Keratinocyte (primary cell): ENCODE measurements at regions not wholly inside any gene's neighbourhood (a gene's known extent, or its start where the extent isn't known, plus 50 kb on each side); places are given as distances from the start of the nearest gene placed in this dataset.

Source experiments
- DNase-seq: peaks from one replicate; pipeline ENCODE4 v3.0.0-alpha.2; 2011; ENCODE audit warnings: low read depth, missing footprints, low spot score
- FAIRE-seq: peaks from 2 replicates; lab custom pipeline; 2011; peaks lifted over from hg19 to GRCh38; lab: Jason Lieb, UNC
- H2AFZ ChIP-seq: 2 replicates; pipeline ENCODE4 v1.6.0; 2012; ENCODE audit warnings: low read length, control low read depth, inconsistent platforms; ENCODE audit not compliant: control insufficient read depth
- H3K27ac ChIP-seq: 2 replicates; pipeline ENCODE4 v1.5.1; 2011; ENCODE audit warnings: low read length; ENCODE audit not compliant: control insufficient read depth, insufficient read depth
- H3K27me3 ChIP-seq: 3 replicates; pipeline ENCODE4 v1.6.0; 2011; ENCODE audit warnings: low read length; ENCODE audit not compliant: control insufficient read depth, insufficient read depth; ENCODE audit errors: extremely low read depth
- H3K36me3 ChIP-seq, 2 experiments: 2 replicates in 1 of 2; 3 replicates in 1 of 2; pipeline ENCODE4 v1.5.1; 2011; ENCODE audit warnings: low read length in 2 of 2, mild to moderate bottlenecking in 1 of 2; ENCODE audit not compliant: control insufficient read depth in 2 of 2, insufficient read depth in 2 of 2; ENCODE audit errors: extremely low read depth in 1 of 2
- H3K4me1 ChIP-seq: 3 replicates; pipeline ENCODE4 v1.5.1; 2011; ENCODE audit warnings: low read length; ENCODE audit not compliant: control insufficient read depth, insufficient read depth; ENCODE audit errors: extremely low read depth
- H3K4me2 ChIP-seq: 3 replicates; pipeline ENCODE4 v1.6.0; 2011; ENCODE audit warnings: low read depth, low read length; ENCODE audit not compliant: control insufficient read depth, insufficient read depth; ENCODE audit errors: extremely low read depth
- H3K4me3 ChIP-seq, 3 experiments: fragments of 200-600 bp in 1 of 3; sonication (generic) in 1 of 3; 2 replicates in 2 of 3; 3 replicates in 1 of 3; pipeline ENCODE4 v1.5.1; 2011 to 2016; ENCODE audit warnings: low read length in 3 of 3, mild to moderate bottlenecking in 3 of 3, control low read depth in 2 of 3, inconsistent platforms in 1 of 3, low read depth in 1 of 3, mixed read lengths in 1 of 3, mixed run types in 1 of 3, moderate library complexity in 1 of 3; ENCODE audit not compliant: control insufficient read depth in 2 of 3, insufficient read depth in 2 of 3; ENCODE audit errors: extremely low read depth in 1 of 3
- H3K79me2 ChIP-seq: 2 replicates; pipeline ENCODE4 v1.6.0; 2012; ENCODE audit warnings: low read length; ENCODE audit not compliant: control insufficient read depth, insufficient read depth
- H3K9ac ChIP-seq: 3 replicates; pipeline ENCODE4 v1.6.0; 2011; ENCODE audit warnings: low read length; ENCODE audit not compliant: control insufficient read depth, insufficient read depth; ENCODE audit errors: extremely low read depth
- H3K9me1 ChIP-seq: 3 replicates; pipeline ENCODE4 v1.6.0; 2011; ENCODE audit warnings: low read length; ENCODE audit not compliant: control insufficient read depth, insufficient read depth; ENCODE audit errors: extremely low read depth
- H3K9me3 ChIP-seq: 2 replicates; pipeline ENCODE4 v1.5.1; 2012; ENCODE audit warnings: low read depth, low read length; ENCODE audit not compliant: control insufficient read depth
- H4K20me1 ChIP-seq: 3 replicates; pipeline ENCODE4 v1.6.0; 2011; ENCODE audit warnings: low read length; ENCODE audit not compliant: control insufficient read depth, insufficient read depth; ENCODE audit errors: extremely low read depth
- CTCF ChIP-seq, 3 experiments: IDR thresholded peaks in 1 of 3; conservative IDR thresholded peaks in 1 of 3; optimal IDR thresholded peaks in 1 of 3; 2 replicates in 2 of 3; 3 replicates in 1 of 3; pipeline versions ENCODE3 to v1.5.1; 2011; ENCODE audit warnings: low read length in 3 of 3, mild to moderate bottlenecking in 3 of 3, moderate library complexity in 2 of 3, control low read depth in 1 of 3, inconsistent platforms in 1 of 3; ENCODE audit not compliant: insufficient read depth in 2 of 3; ENCODE audit errors: extremely low read depth in 1 of 3
- EZH2 ChIP-seq: IDR thresholded peaks from one replicate; pipeline ENCODE4 v1.6.1; 2012; ENCODE audit warnings: inconsistent platforms, mild to moderate bottlenecking, low read length, moderate library complexity
- dilution Hi-C: fragments of 300-500 bp; cut with MboI; formaldehyde crosslinking; loops from one replicate; pipeline ENCODE4 v1.7.0; 2020; ENCODE audit warnings: low sequenced_read_pairs; ENCODE audit not compliant: extremely low pct_ligation_motif_present

DNA sequence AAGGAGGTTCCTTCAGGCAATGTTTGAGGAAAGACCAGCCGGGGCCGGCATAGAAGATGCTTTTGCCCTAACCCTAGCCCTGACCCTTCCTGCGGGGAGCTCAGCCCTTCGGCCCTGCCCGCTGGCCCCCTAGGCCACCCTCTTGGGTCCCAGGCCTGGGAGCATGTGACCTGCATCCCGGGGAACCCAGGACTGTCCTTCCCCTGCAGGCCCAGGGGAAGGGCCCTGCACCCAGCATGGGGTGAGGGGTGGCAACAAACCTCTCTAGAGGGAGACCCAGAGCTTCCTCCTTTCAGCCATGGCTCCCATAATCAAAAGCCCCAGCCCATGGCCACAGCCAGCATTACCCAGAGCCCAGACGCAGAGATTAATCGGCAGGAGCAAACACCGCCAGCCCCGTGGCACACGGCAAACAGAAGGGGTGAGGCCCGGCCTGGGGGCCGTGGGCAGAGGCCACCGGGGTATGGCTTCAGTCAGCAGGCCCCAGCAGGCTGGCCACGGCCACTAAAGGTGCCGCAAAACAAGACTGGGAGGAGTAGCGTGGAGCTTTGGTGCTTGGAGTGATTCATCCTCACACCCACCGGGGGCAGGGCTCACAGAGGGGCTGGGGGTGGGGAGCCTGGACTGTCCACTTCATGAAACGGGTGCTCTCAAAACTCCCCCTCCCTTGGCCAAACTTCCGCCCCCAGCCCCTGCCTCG, 61.6 kb upstream of the HPCAL1 start:
- Histone ChIP-seq H3K9me3 (no peaks in the 10 kb centered on the region), H4K20me1 (no peaks in the 10 kb centered on the region), H3K27ac (no peak overlapping the region), H3K36me3 (no peaks in the 10 kb centered on the region), H2AFZ (no peak overlapping the region), H3K4me3 (no peak overlapping the region), H3K79me2 (no peaks in the 10 kb centered on the region), H3K9ac (no peak overlapping the region), H3K9me1 (no peaks in the 10 kb centered on the region), H3K4me1 (no peaks in the 10 kb centered on the region), H3K27me3 (peaks cover 16% of the 10 kb centered on the region), H3K4me2 (no peak overlapping the region)
- dilution Hi-C loops: no loop called here
- TF ChIP-seq CTCF (optimal IDR thresholded peaks at IDR 0.05 in 1 of 3, IDR thresholded peaks at IDR 0.05 in 1 of 3, conservative IDR thresholded peaks at IDR 0.05 in 1 of 3; ENCODE audit: extremely low read depth in 1 of 3, insufficient read depth in 2 of 3, low read length in 3 of 3) (no peak), EZH2 (no peak)
- FAIRE-seq: no peak
- no peak for DNase-seq

- dilution Hi-C loops: no loop called here
- no peak for TF ChIP-seq EZH2
- no peak for TF ChIP-seq CTCF (optimal IDR thresholded peaks at IDR 0.05 in 1 of 3, IDR thresholded peaks at IDR 0.05 in 1 of 3, conservative IDR thresholded peaks at IDR 0.05 in 1 of 3; ENCODE audit: extremely low read depth in 1 of 3, insufficient read depth in 2 of 3, low read length in 3 of 3)
These were observed 60.9 kb upstream of the HPCAL1 start for GRCh38 chr2:10241641-10242430.

More at GRCh38 chr2:10241641-10242430, 60.9 kb upstream of the HPCAL1 start:
- Histone ChIP-seq H2AFZ (no peak overlapping the region), H3K9me3 (no peaks in the 10 kb centered on the region), H3K4me1 (no peaks in the 10 kb centered on the region), H3K36me3 (no peaks in the 10 kb centered on the region), H3K27ac (no peak overlapping the region), H4K20me1 (no peaks in the 10 kb centered on the region), H3K4me2 (no peak overlapping the region), H3K4me3 (no peak overlapping the region), H3K27me3 (peaks cover 12% of the 10 kb centered on the region), H3K9ac (no peak overlapping the region), H3K79me2 (no peaks in the 10 kb centered on the region), H3K9me1 (no peaks in the 10 kb centered on the region)
- DNase-seq: no peak
- FAIRE-seq: no peak
